H9 (cell line): ENCODE measurements at regions not wholly inside any gene's neighbourhood (a gene's known extent, or its start where the extent isn't known, plus 50 kb on each side); places are given as distances from the start of the nearest gene placed in this dataset.

Experiments used
- DNase-seq: peaks from one replicate; pipeline ENCODE4 v3.0.0-alpha.2; 2017
- H2AFZ ChIP-seq: one replicate; pipeline ENCODE4 v1.6.1; 2013; ENCODE audit warnings: mild to moderate bottlenecking, low read length, control low read depth, moderate library complexity
- H2AK5ac ChIP-seq: 2 replicates; pipeline ENCODE4 v1.6.1; 2013; ENCODE audit warnings: low read length, control low read depth, mixed read lengths; ENCODE audit not compliant: insufficient read length
- H2BK120ac ChIP-seq: one replicate; pipeline ENCODE4 v1.6.1; 2013; ENCODE audit warnings: low read depth, mild to moderate bottlenecking, low read length, control low read depth, inconsistent platforms; ENCODE audit not compliant: poor library complexity, severe bottlenecking
- H2BK12ac ChIP-seq: 2 replicates; pipeline ENCODE4 v1.6.1; 2013; ENCODE audit warnings: low read length, control low read depth, mixed read lengths, low read depth; ENCODE audit not compliant: insufficient read length
- H2BK15ac ChIP-seq: 2 replicates; pipeline ENCODE4 v1.6.1; 2013; ENCODE audit warnings: low read depth, low read length, control low read depth
- H2BK20ac ChIP-seq: one replicate; pipeline ENCODE4 v1.6.1; 2013; ENCODE audit warnings: low read depth, mild to moderate bottlenecking, low read length, control low read depth, inconsistent platforms; ENCODE audit not compliant: poor library complexity, severe bottlenecking
- H2BK5ac ChIP-seq: 2 replicates; pipeline ENCODE4 v1.6.1; 2013; ENCODE audit warnings: low read length, control low read depth, mixed read lengths; ENCODE audit not compliant: insufficient read length
- H3K14ac ChIP-seq: 2 replicates; pipeline ENCODE4 v1.6.1; 2013; ENCODE audit warnings: low read length, control low read depth; ENCODE audit not compliant: insufficient read depth
- H3K18ac ChIP-seq: 2 replicates; pipeline ENCODE4 v1.6.1; 2013; ENCODE audit warnings: low read depth, mild to moderate bottlenecking, mixed read lengths, low read length, control low read depth; ENCODE audit not compliant: insufficient read length
- H3K23ac ChIP-seq: 2 replicates; pipeline ENCODE4 v1.6.1; 2013; ENCODE audit warnings: low read length, control low read depth, mixed read lengths, low read depth; ENCODE audit not compliant: insufficient read length
- H3K23me2 ChIP-seq: 2 replicates; pipeline ENCODE4 v1.6.1; 2013; ENCODE audit warnings: low read depth, mild to moderate bottlenecking, mixed read lengths, low read length, control low read depth; ENCODE audit not compliant: insufficient read length, poor library complexity, severe bottlenecking
- H3K27ac ChIP-seq: 2 replicates; pipeline ENCODE4 v1.5.1; 2013; ENCODE audit warnings: low read length, control low read depth, mixed read lengths, low read depth; ENCODE audit not compliant: insufficient read length
- H3K27me3 ChIP-seq: 2 replicates; pipeline ENCODE4 v1.6.1; 2013; ENCODE audit warnings: low read length, control low read depth, inconsistent platforms; ENCODE audit not compliant: insufficient read depth
- H3K4ac ChIP-seq: 2 replicates; pipeline ENCODE4 v1.6.1; 2013; ENCODE audit warnings: low read depth, mild to moderate bottlenecking, control low read depth, inconsistent platforms, low read length, moderate library complexity
- H3K4me1 ChIP-seq: 2 replicates; pipeline ENCODE4 v1.6.1; 2013; ENCODE audit warnings: low read length, control low read depth, inconsistent platforms; ENCODE audit not compliant: insufficient read depth
- H3K4me2 ChIP-seq: 2 replicates; pipeline ENCODE4 v1.6.1; 2013; ENCODE audit warnings: low read length, control low read depth, mixed read lengths; ENCODE audit not compliant: insufficient read length, insufficient read depth
- H3K56ac ChIP-seq: 2 replicates; pipeline ENCODE4 v1.6.1; 2013; ENCODE audit warnings: low read depth, mild to moderate bottlenecking, mixed read lengths, low read length, control low read depth; ENCODE audit not compliant: insufficient read length
- H3K79me1 ChIP-seq: 2 replicates; pipeline ENCODE4 v1.6.1; 2013; ENCODE audit warnings: low read depth, mild to moderate bottlenecking, moderate library complexity, low read length, control low read depth, inconsistent platforms; ENCODE audit not compliant: insufficient read depth, poor library complexity, severe bottlenecking
- H3K79me2 ChIP-seq: 2 replicates; pipeline ENCODE4 v1.6.1; 2013; ENCODE audit warnings: low read length, control low read depth, inconsistent platforms; ENCODE audit not compliant: insufficient read depth
- H3K9ac ChIP-seq: 2 replicates; pipeline ENCODE4 v1.6.1; 2013; ENCODE audit warnings: low read length, control low read depth, mixed read lengths; ENCODE audit not compliant: insufficient read length; ENCODE audit errors: extremely low read depth
- H3K9me3 ChIP-seq: one replicate; pipeline ENCODE4 v1.6.1; 2013; ENCODE audit warnings: low read depth, low read length, inconsistent platforms; ENCODE audit not compliant: control insufficient read depth
- H3T11ph ChIP-seq: one replicate; pipeline ENCODE4 v1.6.1; 2013; ENCODE audit warnings: mild to moderate bottlenecking, low read length, control low read depth, inconsistent platforms
- H4K20me1 ChIP-seq: one replicate; pipeline ENCODE4 v1.6.1; 2013; ENCODE audit not compliant: control insufficient read depth, insufficient read length, insufficient read depth
- H4K5ac ChIP-seq: 2 replicates; pipeline ENCODE4 v1.6.1; 2013; ENCODE audit warnings: low read depth, mild to moderate bottlenecking, mixed read lengths, low read length, control low read depth; ENCODE audit not compliant: insufficient read length
- H4K8ac ChIP-seq: replicated peaks from 2 replicates; pipeline ENCODE4 v1.6.1; 2013; ENCODE audit warnings: low read length, control low read depth, mixed read lengths, low read depth; ENCODE audit not compliant: insufficient read length
- H4K91ac ChIP-seq: 2 replicates; pipeline ENCODE4 v1.6.1; 2013; ENCODE audit warnings: low read depth, mild to moderate bottlenecking, moderate library complexity, mixed read lengths, low read length, control low read depth; ENCODE audit not compliant: insufficient read length
- H3K27ac Mint-ChIP-seq, 3 experiments: 2 replicates in 2 of 3; 3 replicates in 1 of 3; pipeline ENCODE4 v1.8.0; 2020 to 2021; ENCODE audit warnings: mixed read lengths in 3 of 3, mild to moderate bottlenecking in 1 of 3, moderate library complexity in 1 of 3
- H3K27me3 Mint-ChIP-seq: 2 replicates; pipeline ENCODE4 v1.8.0; 2021; ENCODE audit warnings: low read depth, mild to moderate bottlenecking, moderate library complexity, mixed read lengths
- H3K36me3 Mint-ChIP-seq, 3 experiments: 2 replicates in 2 of 3; 3 replicates in 1 of 3; pipeline ENCODE4 v1.8.0; 2020 to 2021; ENCODE audit warnings: low read depth in 3 of 3, mixed read lengths in 3 of 3; ENCODE audit not compliant: insufficient read depth in 1 of 3
- H3K4me1 Mint-ChIP-seq, 2 experiments: 2 replicates each; pipeline ENCODE4 v1.8.0; 2020; ENCODE audit warnings: mixed read lengths in 2 of 2
- H3K4me3 Mint-ChIP-seq, 2 experiments: 2 replicates in 1 of 2; 3 replicates in 1 of 2; pipeline ENCODE4 v1.8.0; 2020 to 2021; ENCODE audit warnings: mild to moderate bottlenecking in 2 of 2, mixed read lengths in 2 of 2, moderate library complexity in 1 of 2
- H3K9me3 Mint-ChIP-seq, 2 experiments: 2 replicates in 1 of 2; 3 replicates in 1 of 2; pipeline ENCODE4 v1.8.0; 2020; ENCODE audit warnings: mild to moderate bottlenecking in 2 of 2, mixed read lengths in 2 of 2, moderate library complexity in 1 of 2
- WGBS: extraction: QIAGEN DNeasy Blood & Tissue Kit; methylation state at CpG from one replicate; pipeline ENCODE4 v1.1.7; 2013; ENCODE audit warnings: missing lambda C conversion rate, low lambda C conversion rate, mixed read lengths; ENCODE audit not compliant: insufficient read length; ENCODE audit errors: extremely low coverage; 5-methylcytosine and 5-hydroxymethylcytosine counted together
- TF ChIP-seq, protein P1 (sequence below): fragments of 200-600 bp; sonication (generic); conservative IDR thresholded peaks from 3 replicates; pipeline ENCODE4 v1.8.0; 2021; ENCODE audit warnings: antibody characterized with exemption, mild to moderate bottlenecking

GRCh38 chr10:125593644-125594043 is 89.3 kb downstream of the TEX36 start:
- Histone ChIP-seq H2AK5ac (no peak overlapping the region), H2BK5ac (no peak overlapping the region), H3K79me2 (no peaks in the 10 kb centered on the region), H2BK120ac (no peak overlapping the region), H3K4me2 (no peak overlapping the region), H3K14ac (no peak overlapping the region), H4K20me1 (no peaks in the 10 kb centered on the region), H4K91ac (no peak overlapping the region), H2BK12ac (no peak overlapping the region), H2AFZ (no peak overlapping the region), H3K18ac (no peak overlapping the region), H3K79me1 (no peaks in the 10 kb centered on the region), H4K8ac (no peak overlapping the region), H3T11ph (no peak overlapping the region), H3K9me3 (no peaks in the 10 kb centered on the region), H2BK15ac (no peak overlapping the region), H3K27ac (no peak overlapping the region), H3K27me3 (no peaks in the 10 kb centered on the region), H2BK20ac (no peak overlapping the region), H3K4ac (no peak overlapping the region), H3K56ac (no peak overlapping the region), H3K23me2 (no peaks in the 10 kb centered on the region), H3K9ac (no peak overlapping the region), H4K5ac (no peak overlapping the region), H3K23ac (no peak overlapping the region), H3K4me1 (no peaks in the 10 kb centered on the region)
- no CpG with 5 or more reads among the region's 5 CpGs for WGBS
- peaks cover 10 to 11% of the 10 kb centered on the region in 2 experiments for H3K9me3 Mint-ChIP-seq
- H3K27me3 Mint-ChIP-seq: no peaks in the 10 kb centered on the region
- DNase-seq: no peak
- TF ChIP-seq, protein P1, sequence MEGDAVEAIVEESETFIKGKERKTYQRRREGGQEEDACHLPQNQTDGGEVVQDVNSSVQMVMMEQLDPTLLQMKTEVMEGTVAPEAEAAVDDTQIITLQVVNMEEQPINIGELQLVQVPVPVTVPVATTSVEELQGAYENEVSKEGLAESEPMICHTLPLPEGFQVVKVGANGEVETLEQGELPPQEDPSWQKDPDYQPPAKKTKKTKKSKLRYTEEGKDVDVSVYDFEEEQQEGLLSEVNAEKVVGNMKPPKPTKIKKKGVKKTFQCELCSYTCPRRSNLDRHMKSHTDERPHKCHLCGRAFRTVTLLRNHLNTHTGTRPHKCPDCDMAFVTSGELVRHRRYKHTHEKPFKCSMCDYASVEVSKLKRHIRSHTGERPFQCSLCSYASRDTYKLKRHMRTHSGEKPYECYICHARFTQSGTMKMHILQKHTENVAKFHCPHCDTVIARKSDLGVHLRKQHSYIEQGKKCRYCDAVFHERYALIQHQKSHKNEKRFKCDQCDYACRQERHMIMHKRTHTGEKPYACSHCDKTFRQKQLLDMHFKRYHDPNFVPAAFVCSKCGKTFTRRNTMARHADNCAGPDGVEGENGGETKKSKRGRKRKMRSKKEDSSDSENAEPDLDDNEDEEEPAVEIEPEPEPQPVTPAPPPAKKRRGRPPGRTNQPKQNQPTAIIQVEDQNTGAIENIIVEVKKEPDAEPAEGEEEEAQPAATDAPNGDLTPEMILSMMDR: no peak
- peaks cover 12 to 13% of the 10 kb centered on the region in 2 experiments for H3K4me1 Mint-ChIP-seq
- no peak overlapping the region for H3K4me3 Mint-ChIP-seq
- no peak overlapping the region for H3K27ac Mint-ChIP-seq
- peaks cover 0 to 11% (median 0%) of the 10 kb centered on the region in 3 experiments; a peak in 4 of 7 replicates for H3K36me3 Mint-ChIP-seq
